ENCODE measurements at regions not wholly inside any gene's neighbourhood (a gene's known extent, or its start where the extent isn't known, plus 50 kb on each side); places are given as distances from the start of the nearest gene placed in this dataset.

- no peaks in the 10 kb centered on the region for H3K36me3 ChIP-seq (ENCODE audit: insufficient read depth in 1 of 2, low read depth in 1 of 2)
- 63 to 64% (median 63%) methylated on average over 2 of the region's 2 CpGs for WGBS, 3 donors
- intact Hi-C loops (cut with DNase I) = no loop called here
- H3K27me3 ChIP-seq (ENCODE audit: insufficient read depth in 3 of 3, low read length in 2 of 3) = no peaks in the 10 kb centered on the region
- H3K27ac ChIP-seq = no peak overlapping the region
- H3K4me1 ChIP-seq = no peaks in the 10 kb centered on the region
- DNase-seq = no peak
- no peaks in the 10 kb centered on the region for H3K9me3 ChIP-seq
- ATAC-seq = no peak
- no peak for TF ChIP-seq CTCF (IDR thresholded peaks at IDR 0.05)
- H3K4me3 ChIP-seq = no peak overlapping the region
Observed at GRCh38 chr21:15324542-15324941, 259.7 kb upstream of the NRIP1 start.

GRCh38 chr21:15326032-15326867, 261.4 kb upstream of the NRIP1 start:
- TF ChIP-seq CTCF (IDR thresholded peaks at IDR 0.05) = no peak

GRCh38 chr21:15327637-15328265, 263.0 kb upstream of the NRIP1 start:
- H3K27me3 ChIP-seq (ENCODE audit: insufficient read depth in 3 of 3, low read length in 2 of 3) = no peaks in the 10 kb centered on the region
- ATAC-seq (no peak), DNase-seq (no peak)
- no peaks in the 10 kb centered on the region for H3K36me3 ChIP-seq (ENCODE audit: insufficient read depth in 1 of 2, low read depth in 1 of 2)
- no peaks in the 10 kb centered on the region for H3K9me3 ChIP-seq
- 83 to 89% (median 83%) methylated on average over 2 of the region's 2 CpGs for WGBS, 3 donors
- H3K4me3 ChIP-seq = no peak overlapping the region
- H3K27ac ChIP-seq = no peak overlapping the region
- intact Hi-C loops (cut with DNase I) = no loop called here
- H3K4me1 ChIP-seq = no peaks in the 10 kb centered on the region
- no peak for TF ChIP-seq CTCF (IDR thresholded peaks at IDR 0.05)

More at GRCh38 chr21:15326032-15326867, 261.4 kb upstream of the NRIP1 start:
- no peak for DNase-seq
- Histone ChIP-seq H3K36me3 (ENCODE audit: insufficient read depth in 1 of 2, low read depth in 1 of 2) (no peaks in the 10 kb centered on the region), H3K4me3 (no peak overlapping the region), H3K27me3 (ENCODE audit: insufficient read depth in 3 of 3, low read length in 2 of 3) (no peaks in the 10 kb centered on the region), H3K9me3 (no peaks in the 10 kb centered on the region), H3K27ac (no peak overlapping the region), H3K4me1 (no peaks in the 10 kb centered on the region)
- ATAC-seq = no peak
- intact Hi-C loops (cut with DNase I) = no loop called here
- WGBS, 3 donors = 89 to 92% (median 91%) methylated on average over 7 to 9 of the region's 9 CpGs

- ATAC-seq (no peak), DNase-seq (no peak)
- WGBS, 3 donors = 70 to 77% (median 74%) methylated on average over 2 of the region's 2 CpGs
- Histone ChIP-seq H3K27ac (no peak overlapping the region), H3K4me1 (no peaks in the 10 kb centered on the region), H3K9me3 (no peaks in the 10 kb centered on the region), H3K36me3 (ENCODE audit: insufficient read depth in 1 of 2, low read depth in 1 of 2) (no peaks in the 10 kb centered on the region), H3K4me3 (no peak overlapping the region), H3K27me3 (ENCODE audit: insufficient read depth in 3 of 3, low read length in 2 of 3) (no peaks in the 10 kb centered on the region)
- no peak for TF ChIP-seq CTCF (IDR thresholded peaks at IDR 0.05)
- intact Hi-C loops (cut with DNase I) = no loop called here
Observed at GRCh38 chr21:15329191-15329590, 264.4 kb upstream of the NRIP1 start.
